Cardiac muscle cell (in vitro differentiated cells and primary cell): ENCODE measurements at regions not wholly inside any gene's neighbourhood (a gene's known extent, or its start where the extent isn't known, plus 50 kb on each side); places are given as distances from the start of the nearest gene placed in this dataset.

Experiments
- DNase-seq, 2 donors: peaks; one replicate each; pipeline versions ENCODE4 v3.0.0 to v3.0.0-alpha.2; 2010 to 2017; ENCODE audit warnings: low read depth in 1 of 2, low spot score in 1 of 2
- H3K27ac ChIP-seq: fragments of 200-600 bp; sonication (generic); 2 replicates; pipeline ENCODE4 v1.5.1; 2016
- H3K27me3 ChIP-seq: fragments of 200-600 bp; sonication (generic); 2 replicates; pipeline ENCODE4 v1.6.0; 2016; ENCODE audit warnings: control low read depth
- H3K36me3 ChIP-seq: fragments of 200-600 bp; sonication (generic); 2 replicates; pipeline ENCODE4 v1.5.1; 2016; ENCODE audit warnings: control low read depth
- H3K4me1 ChIP-seq: fragments of 200-600 bp; sonication (generic); 2 replicates; pipeline ENCODE4 v1.8.1; 2017; ENCODE audit warnings: low read depth, mild to moderate bottlenecking, mixed run types
- H3K4me3 ChIP-seq: fragments of 200-600 bp; sonication (generic); 2 replicates; pipeline ENCODE4 v1.5.1; 2016; ENCODE audit warnings: mild to moderate bottlenecking
- H3K9me3 ChIP-seq: fragments of 200-600 bp; sonication (generic); 2 replicates; pipeline ENCODE4 v1.5.1; 2017; ENCODE audit warnings: low read depth, mild to moderate bottlenecking, control low read depth
- CTCF ChIP-seq: IDR thresholded peaks from 2 replicates; pipeline ENCODE4 v1.5.1; 2012; ENCODE audit warnings: low read depth, mild to moderate bottlenecking, low read length

GRCh38 chr9:30476826-30477225 lies 1907.6 kb upstream of the ACO1 start:
- Histone ChIP-seq H3K36me3 (no peaks in the 10 kb centered on the region), H3K4me1 (no peaks in the 10 kb centered on the region), H3K27ac (no peak overlapping the region), H3K27me3 (no peaks in the 10 kb centered on the region), H3K4me3 (no peak overlapping the region), H3K9me3 (no peaks in the 10 kb centered on the region)
- TF ChIP-seq CTCF: no peak
- no peak for DNase-seq

- no peaks in the 10 kb centered on the region for H3K27me3 ChIP-seq
- no peaks in the 10 kb centered on the region for H3K36me3 ChIP-seq
- H3K9me3 ChIP-seq: no peaks in the 10 kb centered on the region
- TF ChIP-seq CTCF: no peak
- no peaks in the 10 kb centered on the region for H3K4me1 ChIP-seq
- no peak overlapping the region for H3K4me3 ChIP-seq
- no peak overlapping the region for H3K27ac ChIP-seq
- no peak for DNase-seq
Observed at GRCh38 chr9:30478684-30479083, 1905.8 kb upstream of the ACO1 start.

GRCh38 chr9:30482499-30482898 lies 1901.9 kb upstream of the ACO1 start:
- no peaks in the 10 kb centered on the region for H3K9me3 ChIP-seq
- no peak for DNase-seq
- no peaks in the 10 kb centered on the region for H3K36me3 ChIP-seq
- no peak overlapping the region for H3K4me3 ChIP-seq
- H3K27ac ChIP-seq: no peak overlapping the region
- no peaks in the 10 kb centered on the region for H3K4me1 ChIP-seq
- H3K27me3 ChIP-seq: no peaks in the 10 kb centered on the region
- TF ChIP-seq CTCF: no peak

- Histone ChIP-seq H3K4me3 (no peak overlapping the region), H3K27me3 (no peaks in the 10 kb centered on the region), H3K36me3 (no peaks in the 10 kb centered on the region), H3K27ac (no peak overlapping the region), H3K9me3 (no peaks in the 10 kb centered on the region), H3K4me1 (no peaks in the 10 kb centered on the region)
- no peak for TF ChIP-seq CTCF
- DNase-seq: no peak
Observed at GRCh38 chr9:30484690-30485089, 1899.8 kb upstream of the ACO1 start.

GRCh38 chr9:30504502-30504905 lies 1879.9 kb upstream of the ACO1 start:
- TF ChIP-seq CTCF: no peak
- H3K4me1 ChIP-seq: no peaks in the 10 kb centered on the region
- DNase-seq: no peak
- H3K4me3 ChIP-seq: no peak overlapping the region
- no peaks in the 10 kb centered on the region for H3K9me3 ChIP-seq
- no peaks in the 10 kb centered on the region for H3K36me3 ChIP-seq
- no peaks in the 10 kb centered on the region for H3K27me3 ChIP-seq
- no peak overlapping the region for H3K27ac ChIP-seq

DNA sequence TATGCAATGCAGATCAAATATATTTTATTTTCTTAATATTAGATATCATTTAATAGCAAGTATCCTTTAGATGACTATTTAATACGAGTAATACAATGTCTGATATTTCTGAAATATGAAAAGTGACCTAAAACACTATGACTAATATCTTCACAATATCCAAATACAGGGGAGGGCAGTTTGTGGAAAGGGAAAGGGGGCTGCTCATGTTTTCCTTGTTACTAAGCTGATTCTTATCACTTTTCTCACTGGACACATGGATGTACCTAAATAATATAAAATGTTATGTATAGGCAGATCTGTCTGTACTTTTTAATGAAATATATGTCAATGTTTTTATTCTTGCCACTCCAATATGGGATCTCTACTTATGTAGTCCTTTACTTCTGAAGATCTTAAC lies 1879.1 kb upstream of the ACO1 start:
- no peaks in the 10 kb centered on the region for H3K36me3 ChIP-seq
- no peaks in the 10 kb centered on the region for H3K27me3 ChIP-seq
- no peak overlapping the region for H3K4me3 ChIP-seq
- H3K4me1 ChIP-seq: no peaks in the 10 kb centered on the region
- TF ChIP-seq CTCF: no peak
- H3K27ac ChIP-seq: no peak overlapping the region
- no peaks in the 10 kb centered on the region for H3K9me3 ChIP-seq
- DNase-seq: no peak
